HL-60 (cell line): ENCODE measurements at regions not wholly inside any gene's neighbourhood (a gene's known extent, or its start where the extent isn't known, plus 50 kb on each side); places are given as distances from the start of the nearest gene placed in this dataset.

Experiments
- DNase-seq, 2 experiments: peaks; one replicate each; pipeline ENCODE4 v3.0.0-alpha.2; 2010 to 2020; ENCODE audit warnings: low read depth in 1 of 2, low spot score in 1 of 2
- H3K27ac ChIP-seq: fragments of 250-450 bp; sonication (Bioruptor Pico); replicated peaks from 2 replicates; pipeline ENCODE4 v1.5.1; 2020; ENCODE audit warnings: mild to moderate bottlenecking, moderate library complexity
- H3K27me3 ChIP-seq: fragments of 250-450 bp; sonication (Bioruptor Pico); 2 replicates; pipeline ENCODE4 v1.5.1; 2021; ENCODE audit warnings: mild to moderate bottlenecking, moderate library complexity; ENCODE audit not compliant: insufficient read depth, poor library complexity, severe bottlenecking
- H3K4me3 ChIP-seq: replicated peaks from 2 replicates; pipeline ENCODE4 v1.5.1; 2011; ENCODE audit warnings: mild to moderate bottlenecking, control low read depth, low read length; ENCODE audit not compliant: insufficient read depth
- CTCF ChIP-seq: IDR thresholded peaks from one replicate; pipeline ENCODE4 v1.5.1; 2011; ENCODE audit warnings: low read length, control low read depth, inconsistent platforms; ENCODE audit not compliant: insufficient read depth
- GABPA ChIP-seq: IDR thresholded peaks from 2 replicates; pipeline ENCODE4 v1.6.1; 2012; ENCODE audit warnings: low read depth
- POLR2AphosphoS5 ChIP-seq: IDR thresholded peaks from 2 replicates; pipeline ENCODE4 v1.6.1; 2012; ENCODE audit warnings: low read depth
- REST ChIP-seq: IDR thresholded peaks from 2 replicates; pipeline ENCODE4 v1.6.1; 2012; ENCODE audit warnings: low read depth; ENCODE audit not compliant: insufficient replicate concordance
- SPI1 ChIP-seq: IDR thresholded peaks from 2 replicates; pipeline ENCODE4 v1.6.1; 2012; ENCODE audit warnings: low read depth, mild to moderate bottlenecking, borderline replicate concordance

GRCh38 chr2:7838669-7839068, 843.2 kb upstream of the ID2 start:
- H3K27ac ChIP-seq: no peak overlapping the region
- no peaks in the 10 kb centered on the region for H3K27me3 ChIP-seq
- no peak for TF ChIP-seq REST
- no peak for TF ChIP-seq POLR2AphosphoS5
- TF ChIP-seq SPI1: no peak
- no peak for TF ChIP-seq GABPA
- no peak for TF ChIP-seq CTCF
- DNase-seq: no peak
- H3K4me3 ChIP-seq: no peak overlapping the region

GRCh38 chr2:7840651-7841380, 841.0 kb upstream of the ID2 start:
- TF ChIP-seq POLR2AphosphoS5 (no peak), GABPA (no peak), SPI1 (no peak), REST (no peak), CTCF (no peak)
- no peak for DNase-seq
- no peak overlapping the region for H3K4me3 ChIP-seq
- no peaks in the 10 kb centered on the region for H3K27me3 ChIP-seq
- H3K27ac ChIP-seq: no peak overlapping the region

- no peak for DNase-seq
- no peak for TF ChIP-seq CTCF
- no peak for TF ChIP-seq GABPA
- TF ChIP-seq REST: no peak
- no peak for TF ChIP-seq POLR2AphosphoS5
- no peak for TF ChIP-seq SPI1
- no peaks in the 10 kb centered on the region for H3K27me3 ChIP-seq
- no peak overlapping the region for H3K27ac ChIP-seq
- no peak overlapping the region for H3K4me3 ChIP-seq
Observed at GRCh38 chr2:7841751-7842150, 840.1 kb upstream of the ID2 start.
